ENCODE measurements at regions not wholly inside any gene's neighbourhood (a gene's known extent, or its start where the extent isn't known, plus 50 kb on each side); places are given as distances from the start of the nearest gene placed in this dataset.
A peak's percentile ranks its signal among the peaks of the same experiment; 100 is the strongest.

DNA sequence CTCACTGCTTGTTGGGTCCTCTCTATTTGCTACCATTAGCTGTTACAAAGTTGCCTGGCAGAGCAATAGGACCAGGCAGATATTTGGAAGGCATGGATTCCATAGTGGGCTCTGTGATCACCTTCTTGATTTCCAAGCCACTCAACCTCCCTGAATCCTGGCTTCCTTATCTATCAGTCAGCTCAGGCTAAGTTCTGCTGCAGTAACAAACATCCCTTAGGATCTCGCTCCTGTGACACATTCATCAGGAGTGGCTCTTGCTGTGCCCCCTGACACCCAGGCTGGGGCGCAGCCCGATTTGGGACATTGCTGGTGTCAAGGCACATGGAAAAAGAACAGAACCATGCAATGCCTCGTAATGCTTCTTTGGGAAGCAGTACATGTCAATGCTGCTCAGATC, 503.9 kb downstream of the TBC1D22A start:
- H3K4me1 ChIP-seq (ENCODE audit: insufficient read depth, low read length) = peaks cover 13% of the 10 kb centered on the region
- 10% methylated on average over 2 of the region's 4 CpGs for WGBS (ENCODE audit: low lambda C conversion rate)
- ChIA-PET CTCF (ENCODE audit: low intra/inter-chr PET ratio, low total read pairs) (no interaction called here), POLR2A (no interaction called here)
- in situ Hi-C loops (cut with HindIII; ENCODE audit: extremely low pct_ligation_motif_present, low pct_unique_long_range_greater_than_20kb) = no loop called here
- H4K20me1 ChIP-seq (ENCODE audit: insufficient read depth, low read length) = no peaks in the 10 kb centered on the region
- H2AFZ ChIP-seq (ENCODE audit: low read length) = no peak overlapping the region
- TF ChIP-seq ZNF768 (CRISPR knock-in tag; IDR thresholded peaks at IDR 0.05) = no peak
- TF ChIP-seq, protein P1, sequence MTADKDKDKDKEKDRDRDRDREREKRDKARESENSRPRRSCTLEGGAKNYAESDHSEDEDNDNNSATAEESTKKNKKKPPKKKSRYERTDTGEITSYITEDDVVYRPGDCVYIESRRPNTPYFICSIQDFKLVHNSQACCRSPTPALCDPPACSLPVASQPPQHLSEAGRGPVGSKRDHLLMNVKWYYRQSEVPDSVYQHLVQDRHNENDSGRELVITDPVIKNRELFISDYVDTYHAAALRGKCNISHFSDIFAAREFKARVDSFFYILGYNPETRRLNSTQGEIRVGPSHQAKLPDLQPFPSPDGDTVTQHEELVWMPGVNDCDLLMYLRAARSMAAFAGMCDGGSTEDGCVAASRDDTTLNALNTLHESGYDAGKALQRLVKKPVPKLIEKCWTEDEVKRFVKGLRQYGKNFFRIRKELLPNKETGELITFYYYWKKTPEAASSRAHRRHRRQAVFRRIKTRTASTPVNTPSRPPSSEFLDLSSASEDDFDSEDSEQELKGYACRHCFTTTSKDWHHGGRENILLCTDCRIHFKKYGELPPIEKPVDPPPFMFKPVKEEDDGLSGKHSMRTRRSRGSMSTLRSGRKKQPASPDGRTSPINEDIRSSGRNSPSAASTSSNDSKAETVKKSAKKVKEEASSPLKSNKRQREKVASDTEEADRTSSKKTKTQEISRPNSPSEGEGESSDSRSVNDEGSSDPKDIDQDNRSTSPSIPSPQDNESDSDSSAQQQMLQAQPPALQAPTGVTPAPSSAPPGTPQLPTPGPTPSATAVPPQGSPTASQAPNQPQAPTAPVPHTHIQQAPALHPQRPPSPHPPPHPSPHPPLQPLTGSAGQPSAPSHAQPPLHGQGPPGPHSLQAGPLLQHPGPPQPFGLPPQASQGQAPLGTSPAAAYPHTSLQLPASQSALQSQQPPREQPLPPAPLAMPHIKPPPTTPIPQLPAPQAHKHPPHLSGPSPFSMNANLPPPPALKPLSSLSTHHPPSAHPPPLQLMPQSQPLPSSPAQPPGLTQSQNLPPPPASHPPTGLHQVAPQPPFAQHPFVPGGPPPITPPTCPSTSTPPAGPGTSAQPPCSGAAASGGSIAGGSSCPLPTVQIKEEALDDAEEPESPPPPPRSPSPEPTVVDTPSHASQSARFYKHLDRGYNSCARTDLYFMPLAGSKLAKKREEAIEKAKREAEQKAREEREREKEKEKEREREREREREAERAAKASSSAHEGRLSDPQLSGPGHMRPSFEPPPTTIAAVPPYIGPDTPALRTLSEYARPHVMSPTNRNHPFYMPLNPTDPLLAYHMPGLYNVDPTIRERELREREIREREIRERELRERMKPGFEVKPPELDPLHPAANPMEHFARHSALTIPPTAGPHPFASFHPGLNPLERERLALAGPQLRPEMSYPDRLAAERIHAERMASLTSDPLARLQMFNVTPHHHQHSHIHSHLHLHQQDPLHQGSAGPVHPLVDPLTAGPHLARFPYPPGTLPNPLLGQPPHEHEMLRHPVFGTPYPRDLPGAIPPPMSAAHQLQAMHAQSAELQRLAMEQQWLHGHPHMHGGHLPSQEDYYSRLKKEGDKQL (CRISPR knock-in tag; IDR thresholded peaks at IDR 0.05; ENCODE audit: low read depth) = no peak
- peak; percentile 98 for TF ChIP-seq ZNF12 (CRISPR knock-in tag; IDR thresholded peaks at IDR 0.05)
- no peak overlapping the region for H3K4me3 ChIP-seq (replicated peaks in 1 of 3; ENCODE audit: insufficient read depth in 1 of 3, low read depth in 2 of 3, low read length in 3 of 3)
- no peaks in the 10 kb centered on the region for H3K27me3 ChIP-seq (ENCODE audit: control insufficient read depth in 1 of 2, insufficient read depth in 2 of 2, low read length in 2 of 2)
- H3K9ac ChIP-seq (ENCODE audit: insufficient read depth, low read depth, low read length) = no peak overlapping the region
- DNase-seq (ENCODE audit: low spot score) (no peak), ATAC-seq (no peak), FAIRE-seq (no peak)
- no peak overlapping the region for H3K4me2 ChIP-seq (ENCODE audit: low read depth, low read length)
- H3K9me3 ChIP-seq (ENCODE audit: low read length) = no peaks in the 10 kb centered on the region
- H3K27ac ChIP-seq (ENCODE audit: extremely low read length, insufficient read depth, low read length) = no peak overlapping the region
- intact Hi-C loops (cut with micrococcal nuclease; ENCODE audit: unreplicated experiment) = no loop called here
- BruUV-seq (replicated peaks) = no TSS peak
- H3K36me3 ChIP-seq (replicated peaks in 1 of 2; ENCODE audit: control insufficient read depth in 1 of 2, insufficient read depth in 2 of 2, low read length in 2 of 2) = no peaks in the 10 kb centered on the region
- H3K79me2 ChIP-seq (ENCODE audit: insufficient read depth, low read length) = no peaks in the 10 kb centered on the region

DNA sequence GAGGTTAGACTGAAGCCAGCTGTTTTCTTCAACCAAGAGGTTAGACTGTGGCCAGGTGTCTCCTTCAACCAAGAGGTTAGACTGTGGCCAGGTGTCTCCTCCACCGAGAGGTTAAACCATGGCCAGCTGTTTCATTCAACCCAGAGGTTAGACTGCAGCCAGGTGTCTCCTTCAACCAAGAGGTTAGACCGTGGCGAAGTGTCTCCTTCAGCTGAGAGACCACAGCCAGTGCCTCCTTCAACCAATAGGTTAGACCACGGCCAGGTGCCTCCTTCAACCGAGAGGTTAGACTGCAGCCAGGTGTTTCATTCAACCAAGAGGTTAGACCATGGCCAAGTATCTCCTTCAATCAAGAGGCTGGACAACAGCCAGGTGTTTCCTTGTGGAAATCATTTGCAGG, 498.1 kb downstream of the TBC1D22A start:
- in situ Hi-C loops (cut with HindIII; ENCODE audit: extremely low pct_ligation_motif_present, low pct_unique_long_range_greater_than_20kb) = no loop called here
- DNase-seq (ENCODE audit: low spot score) (no peak), FAIRE-seq (no peak), ATAC-seq (no peak)
- Histone ChIP-seq H2AFZ (ENCODE audit: low read length) (no peak overlapping the region), H3K4me1 (ENCODE audit: insufficient read depth, low read length) (no peaks in the 10 kb centered on the region), H3K36me3 (replicated peaks in 1 of 2; ENCODE audit: control insufficient read depth in 1 of 2, insufficient read depth in 2 of 2, low read length in 2 of 2) (no peaks in the 10 kb centered on the region), H3K27ac (ENCODE audit: extremely low read length, insufficient read depth, low read length) (no peak overlapping the region), H3K4me2 (ENCODE audit: low read depth, low read length) (no peak overlapping the region), H3K9me3 (ENCODE audit: low read length) (no peaks in the 10 kb centered on the region), H3K79me2 (ENCODE audit: insufficient read depth, low read length) (no peaks in the 10 kb centered on the region), H3K9ac (ENCODE audit: insufficient read depth, low read depth, low read length) (no peak overlapping the region), H4K20me1 (ENCODE audit: insufficient read depth, low read length) (no peaks in the 10 kb centered on the region), H3K4me3 (replicated peaks in 1 of 3; ENCODE audit: insufficient read depth in 1 of 3, low read depth in 2 of 3, low read length in 3 of 3) (no peak overlapping the region), H3K27me3 (ENCODE audit: control insufficient read depth in 1 of 2, insufficient read depth in 2 of 2, low read length in 2 of 2) (peaks cover 0 to 3% of the 10 kb centered on the region in 2 experiments; a peak in 1 of 5 replicates)
- BruUV-seq (replicated peaks) = no TSS peak
- TF ChIP-seq NFKBIZ (CRISPR knock-in tag; IDR thresholded peaks at IDR 0.05) = no peak
- TF ChIP-seq, protein P2, sequence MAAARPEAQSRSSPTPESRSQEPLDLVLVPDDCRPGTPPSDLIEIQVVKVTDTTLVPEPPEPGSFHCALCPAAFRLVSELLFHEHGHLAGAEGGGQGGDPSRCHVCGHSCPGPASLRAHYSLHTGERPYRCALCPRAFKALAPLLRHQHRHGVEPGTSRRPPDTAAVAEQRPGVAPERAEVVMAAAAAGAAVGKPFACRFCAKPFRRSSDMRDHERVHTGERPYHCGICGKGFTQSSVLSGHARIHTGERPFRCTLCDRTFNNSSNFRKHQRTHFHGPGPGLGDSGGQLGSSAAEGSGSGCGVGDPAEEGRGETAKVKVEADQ (CRISPR knock-in tag; IDR thresholded peaks at IDR 0.05; ENCODE audit: borderline replicate concordance) = no peak
- TF ChIP-seq YEATS2 (CRISPR knock-in tag; IDR thresholded peaks at IDR 0.05; ENCODE audit: borderline replicate concordance) = no peak
- no peak for TF ChIP-seq ZNF556 (CRISPR knock-in tag; IDR thresholded peaks at IDR 0.05; ENCODE audit: borderline replicate concordance)
- no peak for TF ChIP-seq ZNF383 (CRISPR knock-in tag; IDR thresholded peaks at IDR 0.05; ENCODE audit: borderline replicate concordance)
- TF ChIP-seq ZNF891 (CRISPR knock-in tag; IDR thresholded peaks at IDR 0.05) = no peak
- no peak for TF ChIP-seq HNRNPLL (IDR thresholded peaks at IDR 0.05; ENCODE audit: low read depth, low read length, poor library complexity, severe bottlenecking)
- TF ChIP-seq ZNF34 (CRISPR knock-in tag; IDR thresholded peaks at IDR 0.05; ENCODE audit: borderline replicate concordance) = no peak
- WGBS (ENCODE audit: low lambda C conversion rate) = 0% methylated on average over 2 of the region's 5 CpGs
- CTCF ChIA-PET (ENCODE audit: low intra/inter-chr PET ratio, low total read pairs) = no interaction called here
- POLR2A ChIA-PET = no interaction called here
- intact Hi-C loops (cut with micrococcal nuclease; ENCODE audit: unreplicated experiment) = no loop called here

Measured in HepG2 (cell line).